ENCODE measurements at regions not wholly inside any gene's neighbourhood (a gene's known extent, or its start where the extent isn't known, plus 50 kb on each side); places are given as distances from the start of the nearest gene placed in this dataset.

GRCh38 chr7:142689439-142690120 lies 59.7 kb upstream of the PRSS1 start:
- TF ChIP-seq SMAD4 (CRISPR knock-in tag; IDR thresholded peaks at IDR 0.05) (no peak), ZBTB43 (CRISPR knock-in tag; IDR thresholded peaks at IDR 0.05) (no peak), NFYB (CRISPR knock-in tag; conservative IDR thresholded peaks at IDR 0.05; ENCODE audit: low read depth) (no peak), CTCF (IDR thresholded peaks at IDR 0.05) (no peak), TP53 (CRISPR knock-in tag; IDR thresholded peaks at IDR 0.05) (no peak)
